Smooth muscle cell (in vitro differentiated cells): ENCODE measurements at regions not wholly inside any gene's neighbourhood (a gene's known extent, or its start where the extent isn't known, plus 50 kb on each side); places are given as distances from the start of the nearest gene placed in this dataset.
A peak's percentile ranks its signal among the peaks of the same experiment; 100 is the strongest.

Experiments used
- DNase-seq: peaks from one replicate; lab custom pipeline; 2025; ENCODE audit not compliant: unreplicated experiment; lab: John Stamatoyannopoulos, UW
- H2AFZ ChIP-seq: fragments of 200-600 bp; sonication (generic); 2 replicates; pipeline ENCODE4 v1.6.0; 2016; ENCODE audit warnings: antibody characterized with exemption, low read depth, mild to moderate bottlenecking
- H3F3A ChIP-seq: fragments of 200-600 bp; sonication (generic); 2 replicates; pipeline ENCODE4 v1.6.0; 2017; ENCODE audit warnings: antibody characterized with exemption, low read depth
- H3K27ac ChIP-seq: fragments of 200-600 bp; sonication (generic); 2 replicates; pipeline ENCODE4 v1.5.1; 2016; ENCODE audit warnings: low read depth, mild to moderate bottlenecking
- H3K27me3 ChIP-seq: fragments of 200-600 bp; sonication (generic); 2 replicates; pipeline ENCODE4 v1.6.1; 2016; ENCODE audit warnings: low read depth, mild to moderate bottlenecking
- H3K36me3 ChIP-seq: fragments of 200-600 bp; sonication (generic); 2 replicates; pipeline ENCODE4 v1.5.1; 2016; ENCODE audit warnings: low read depth
- H3K4me1 ChIP-seq: fragments of 200-600 bp; sonication (generic); 2 replicates; pipeline ENCODE4 v1.5.1; 2016; ENCODE audit warnings: low read depth
- H3K4me2 ChIP-seq: fragments of 200-600 bp; sonication (generic); 2 replicates; pipeline ENCODE4 v1.6.0; 2016; ENCODE audit warnings: mild to moderate bottlenecking
- H3K4me3 ChIP-seq: fragments of 200-600 bp; sonication (generic); 2 replicates; pipeline ENCODE4 v1.5.1; 2016; ENCODE audit warnings: mild to moderate bottlenecking
- H3K79me2 ChIP-seq: fragments of 200-600 bp; sonication (generic); 2 replicates; pipeline ENCODE4 v1.6.0; 2016; ENCODE audit warnings: low read depth, mild to moderate bottlenecking
- H3K9ac ChIP-seq: fragments of 200-600 bp; sonication (generic); 2 replicates; pipeline ENCODE4 v1.6.0; 2016; ENCODE audit warnings: low read depth
- H3K9me3 ChIP-seq: fragments of 200-600 bp; sonication (generic); replicated peaks from 2 replicates; pipeline ENCODE4 v1.5.1; 2016; ENCODE audit warnings: low read depth
- H4K20me1 ChIP-seq: fragments of 200-600 bp; sonication (generic); 2 replicates; pipeline ENCODE4 v1.6.0; 2016; ENCODE audit warnings: low read depth
- WGBS: methylation state at CpG from one replicate; pipeline ENCODE4 v1.1.7; 2016; ENCODE audit warnings: low lambda C conversion rate; 5-methylcytosine and 5-hydroxymethylcytosine counted together
- TF ChIP-seq, protein P1 (sequence below): fragments of 200-600 bp; sonication (generic); IDR thresholded peaks from 2 replicates; pipeline ENCODE4 v1.5.1; 2017; ENCODE audit warnings: borderline replicate concordance, mild to moderate bottlenecking, antibody characterized with exemption; ENCODE audit not compliant: insufficient read depth, poor library complexity, severe bottlenecking

DNA sequence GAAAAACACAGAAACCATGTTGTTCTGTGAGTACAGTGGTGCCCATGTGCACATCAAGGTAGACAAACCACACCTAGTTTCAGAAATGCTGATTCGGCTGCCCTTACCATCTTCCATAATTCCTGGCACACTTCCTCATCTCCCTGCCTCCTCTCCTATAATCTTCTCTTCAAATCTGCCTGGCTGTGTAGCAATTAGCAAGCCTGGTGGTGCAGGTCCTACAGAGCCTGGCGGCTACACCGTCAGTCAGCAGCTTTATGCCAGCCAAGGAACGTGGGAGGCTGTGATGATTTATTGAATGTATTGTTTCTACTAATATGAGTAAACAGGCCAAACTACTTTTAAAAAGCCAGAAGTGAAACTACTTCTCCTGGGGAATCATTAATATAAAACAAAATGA, 106.8 kb downstream of the SEMA6D start:
- H3K4me2 ChIP-seq, result no peak overlapping the region
- peaks cover 17% of the 10 kb centered on the region for H3K4me1 ChIP-seq
- H4K20me1 ChIP-seq, result no peaks in the 10 kb centered on the region
- WGBS, result 85% methylated on average over 4 of the region's 4 CpGs
- no peak overlapping the region for H3K27ac ChIP-seq
- DNase-seq, result no peak
- no peaks in the 10 kb centered on the region for H3K9me3 ChIP-seq
- TF ChIP-seq, protein P1, sequence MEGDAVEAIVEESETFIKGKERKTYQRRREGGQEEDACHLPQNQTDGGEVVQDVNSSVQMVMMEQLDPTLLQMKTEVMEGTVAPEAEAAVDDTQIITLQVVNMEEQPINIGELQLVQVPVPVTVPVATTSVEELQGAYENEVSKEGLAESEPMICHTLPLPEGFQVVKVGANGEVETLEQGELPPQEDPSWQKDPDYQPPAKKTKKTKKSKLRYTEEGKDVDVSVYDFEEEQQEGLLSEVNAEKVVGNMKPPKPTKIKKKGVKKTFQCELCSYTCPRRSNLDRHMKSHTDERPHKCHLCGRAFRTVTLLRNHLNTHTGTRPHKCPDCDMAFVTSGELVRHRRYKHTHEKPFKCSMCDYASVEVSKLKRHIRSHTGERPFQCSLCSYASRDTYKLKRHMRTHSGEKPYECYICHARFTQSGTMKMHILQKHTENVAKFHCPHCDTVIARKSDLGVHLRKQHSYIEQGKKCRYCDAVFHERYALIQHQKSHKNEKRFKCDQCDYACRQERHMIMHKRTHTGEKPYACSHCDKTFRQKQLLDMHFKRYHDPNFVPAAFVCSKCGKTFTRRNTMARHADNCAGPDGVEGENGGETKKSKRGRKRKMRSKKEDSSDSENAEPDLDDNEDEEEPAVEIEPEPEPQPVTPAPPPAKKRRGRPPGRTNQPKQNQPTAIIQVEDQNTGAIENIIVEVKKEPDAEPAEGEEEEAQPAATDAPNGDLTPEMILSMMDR, result no peak
- no peaks in the 10 kb centered on the region for H3K27me3 ChIP-seq
- peaks cover 16% of the 10 kb centered on the region for H3F3A ChIP-seq
- H3K9ac ChIP-seq, result no peak overlapping the region
- no peaks in the 10 kb centered on the region for H3K36me3 ChIP-seq
- H3K4me3 ChIP-seq, result no peak overlapping the region
- no peak overlapping the region for H2AFZ ChIP-seq
- no peaks in the 10 kb centered on the region for H3K79me2 ChIP-seq

DNA sequence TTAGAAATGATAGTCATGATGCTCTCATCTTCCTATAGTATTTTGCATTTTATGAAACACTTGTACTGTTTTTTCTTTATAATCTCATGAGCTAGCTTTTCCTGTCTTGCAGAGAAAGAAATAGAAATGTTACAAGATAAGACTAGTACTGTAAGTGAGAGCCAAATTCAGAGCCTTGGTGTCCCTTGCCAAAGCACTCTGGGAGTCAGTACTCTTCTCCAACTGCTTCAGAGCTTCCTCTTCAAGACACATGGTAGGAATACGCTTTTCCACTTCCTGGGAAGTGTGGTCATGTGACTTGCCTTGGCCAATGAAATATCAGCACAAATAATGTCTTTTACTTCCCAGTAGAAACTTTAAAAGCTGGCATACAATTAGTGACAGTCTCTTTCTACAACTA, 112.4 kb downstream of the SEMA6D start:
- H3K4me3 ChIP-seq, result no peak overlapping the region
- no peaks in the 10 kb centered on the region for H3K9me3 ChIP-seq
- no peak overlapping the region for H2AFZ ChIP-seq
- WGBS, result 93% methylated on average over 1 of the region's 1 CpG
- H3K4me2 ChIP-seq, result no peak overlapping the region
- H3K79me2 ChIP-seq, result no peaks in the 10 kb centered on the region
- no peak overlapping the region for H3K9ac ChIP-seq
- no peaks in the 10 kb centered on the region for H3F3A ChIP-seq
- DNase-seq, result no peak
- H4K20me1 ChIP-seq, result no peaks in the 10 kb centered on the region
- no peak overlapping the region for H3K27ac ChIP-seq
- H3K27me3 ChIP-seq, result no peaks in the 10 kb centered on the region
- no peaks in the 10 kb centered on the region for H3K4me1 ChIP-seq
- H3K36me3 ChIP-seq, result no peaks in the 10 kb centered on the region
- TF ChIP-seq, protein P1, result no peak

DNA sequence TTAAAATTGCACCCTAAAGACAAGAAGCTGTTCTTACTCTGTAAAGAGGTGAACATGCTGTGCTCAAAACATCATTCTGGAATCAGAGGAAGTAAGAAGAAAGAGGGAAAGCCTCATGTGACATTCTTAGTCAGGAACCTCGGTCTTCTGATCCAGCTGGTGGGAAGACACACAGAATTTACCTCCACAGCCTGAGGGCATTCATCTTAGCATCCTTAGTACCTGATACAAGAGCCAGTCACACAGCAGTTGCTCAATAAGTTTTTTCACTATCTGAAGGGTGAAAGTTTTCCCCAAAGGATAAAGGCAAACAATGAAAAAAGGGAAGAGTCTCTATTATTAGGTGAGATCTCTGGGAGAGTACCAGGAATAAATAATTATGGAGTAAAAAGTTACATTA, 116.8 kb downstream of the SEMA6D start:
- Histone ChIP-seq H3K4me3 (no peak overlapping the region), H4K20me1 (no peaks in the 10 kb centered on the region), H3K4me2 (no peak overlapping the region), H3K27me3 (no peaks in the 10 kb centered on the region), H3F3A (no peaks in the 10 kb centered on the region), H3K79me2 (no peaks in the 10 kb centered on the region), H2AFZ (no peak overlapping the region), H3K9me3 (no peaks in the 10 kb centered on the region), H3K9ac (no peak overlapping the region), H3K4me1 (no peaks in the 10 kb centered on the region), H3K27ac (no peak overlapping the region), H3K36me3 (no peaks in the 10 kb centered on the region)
- TF ChIP-seq, protein P1, result no peak
- DNase-seq, result no peak
- whole genome bisulfite sequencing, result 78% methylated on average over 1 of the region's 1 CpG

DNA sequence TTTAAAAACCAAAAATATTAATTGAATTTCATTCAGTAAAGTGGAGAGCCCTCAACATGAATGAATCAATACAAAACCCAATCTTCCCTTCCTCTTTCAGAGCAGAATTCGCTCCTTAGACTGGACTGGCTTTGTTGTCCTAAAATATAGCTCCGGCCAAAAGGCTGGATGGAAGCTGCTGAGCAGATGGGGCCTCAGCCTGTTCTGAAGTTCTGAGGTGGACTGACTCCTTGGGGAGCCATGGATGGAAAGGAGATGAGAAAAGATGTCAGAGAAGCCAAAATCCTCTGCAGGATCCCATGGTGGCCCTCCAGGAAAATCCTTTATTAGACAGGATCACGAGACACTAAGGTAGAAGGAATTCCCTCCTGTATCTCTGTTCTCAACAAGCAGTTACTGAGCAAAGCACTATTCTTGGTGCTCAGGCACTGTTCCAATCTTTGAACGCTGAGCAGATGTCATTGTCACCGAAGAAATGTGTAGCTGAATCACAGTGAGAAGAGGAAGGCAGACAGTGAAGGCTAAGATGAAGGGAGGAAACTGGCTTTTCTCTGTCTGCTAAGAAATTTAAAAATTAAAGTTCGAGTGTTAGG, 122.0 kb downstream of the SEMA6D start:
- no peaks in the 10 kb centered on the region for H3K36me3 ChIP-seq
- no peak overlapping the region for H3K4me2 ChIP-seq
- TF ChIP-seq, protein P1, result no peak
- H3F3A ChIP-seq, result no peaks in the 10 kb centered on the region
- no peaks in the 10 kb centered on the region for H3K4me1 ChIP-seq
- no peaks in the 10 kb centered on the region for H3K9me3 ChIP-seq
- no peak overlapping the region for H3K27ac ChIP-seq
- no peaks in the 10 kb centered on the region for H3K27me3 ChIP-seq
- H3K79me2 ChIP-seq, result no peaks in the 10 kb centered on the region
- H4K20me1 ChIP-seq, result no peaks in the 10 kb centered on the region
- no peak overlapping the region for H3K4me3 ChIP-seq
- DNase-seq, result no peak
- no peak overlapping the region for H3K9ac ChIP-seq
- H2AFZ ChIP-seq, result peak overlapping the region; percentile 45
- WGBS, result 69% methylated on average over 6 of the region's 6 CpGs
